ENCODE measurements at regions not wholly inside any gene's neighbourhood (a gene's known extent, or its start where the extent isn't known, plus 50 kb on each side); places are given as distances from the start of the nearest gene placed in this dataset.

DNA sequence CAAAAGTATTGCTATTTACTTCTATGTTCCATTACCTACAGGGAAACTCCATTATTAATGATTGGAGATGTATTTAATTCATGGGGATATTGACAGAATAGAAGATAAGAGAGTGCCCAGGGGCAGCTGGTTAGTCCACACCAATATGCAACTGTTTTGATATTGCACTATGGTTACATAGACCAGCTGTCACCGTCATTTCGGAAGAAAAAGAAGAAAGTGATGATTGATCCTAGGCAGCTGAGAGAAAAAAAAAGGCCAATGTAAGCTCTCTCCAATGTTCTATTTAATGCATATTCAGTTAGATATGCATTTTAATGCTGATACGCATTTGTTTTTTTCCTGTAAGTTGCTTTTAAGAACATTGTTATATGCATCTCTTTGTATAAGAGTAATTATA, 1367.2 kb downstream of the KCNT2 start:
- TF ChIP-seq CEBPB (IDR thresholded peaks at IDR 0.05) (no peak), CTCF (IDR thresholded peaks at IDR 0.05) (no peak), SREBF2 (IDR thresholded peaks at IDR 0.05) (no peak), EP300 (IDR thresholded peaks at IDR 0.05) (no peak), RAD21 (conservative IDR thresholded peaks at IDR 0.05 in 1 of 2, IDR thresholded peaks at IDR 0.05 in 1 of 2) (no peak), POLR2A (IDR thresholded peaks at IDR 0.05; ENCODE audit: low read length) (no peak), CBX2 (IDR thresholded peaks at IDR 0.05; ENCODE audit: borderline replicate concordance, low read depth) (no peak), MAX (IDR thresholded peaks at IDR 0.05) (no peak), FOXS1 (CRISPR knock-in tag; IDR thresholded peaks at IDR 0.05) (no peak), ESRRA (IDR thresholded peaks at IDR 0.05; ENCODE audit: borderline replicate concordance, low read length) (no peak)

Measured in A549 (cell line).